GM03348 (cell line): ENCODE measurements at regions not wholly inside any gene's neighbourhood (a gene's known extent, or its start where the extent isn't known, plus 50 kb on each side); places are given as distances from the start of the nearest gene placed in this dataset.
A peak's percentile ranks its signal among the peaks of the same experiment; 100 is the strongest.

Experiments used
- DNase-seq: peaks from one replicate; pipeline ENCODE4 v3.0.0; 2012; ENCODE audit warnings: low spot score

- DNase-seq = peak; percentile 65
Measured at GRCh38 chr18:67232406-67232805, 284.1 kb downstream of the DSEL start.

- DNase-seq = no peak
Measured at GRCh38 chr18:67222887-67223286, 293.6 kb downstream of the DSEL start.

GRCh38 chr18:67219821-67220220 lies 296.7 kb downstream of the DSEL start:
- DNase-seq = no peak

- DNase-seq = no peak
Measured at GRCh38 chr18:67218556-67218955, 298.0 kb downstream of the DSEL start.

GRCh38 chr18:67217551-67218166 lies 298.9 kb downstream of the DSEL start:
- peak; percentile 67 for DNase-seq

GRCh38 chr18:67216846-67217245 lies 299.7 kb downstream of the DSEL start:
- peak; percentile 39 for DNase-seq

- DNase-seq = no peak
Measured at GRCh38 chr18:67215686-67216085, 300.8 kb downstream of the DSEL start.

GRCh38 chr18:67211646-67212045 lies 304.9 kb downstream of the DSEL start:
- DNase-seq = peak; percentile 10

GRCh38 chr18:67200665-67201064 lies 315.9 kb downstream of the DSEL start:
- DNase-seq = no peak

GRCh38 chr18:67199993-67200617 lies 316.4 kb downstream of the DSEL start:
- peak; percentile 50 for DNase-seq

GRCh38 chr18:67194886-67195285 lies 321.6 kb downstream of the DSEL start:
- no peak for DNase-seq

GRCh38 chr18:67192535-67192934 lies 324.0 kb downstream of the DSEL start:
- no peak for DNase-seq

- DNase-seq = no peak
Measured at GRCh38 chr18:67183398-67183797, 333.1 kb downstream of the DSEL start.

GRCh38 chr18:67179726-67180125 lies 336.8 kb downstream of the DSEL start:
- DNase-seq = no peak

- DNase-seq = no peak
Measured at GRCh38 chr18:67159662-67160061, 356.9 kb downstream of the DSEL start.

GRCh38 chr18:67154979-67155378 lies 361.5 kb downstream of the DSEL start:
- no peak for DNase-seq

GRCh38 chr18:67151366-67151765 lies 365.2 kb downstream of the DSEL start:
- DNase-seq = no peak

- no peak for DNase-seq
Measured at GRCh38 chr18:67145586-67146292, 370.8 kb downstream of the DSEL start.

GRCh38 chr18:67144329-67144728 lies 372.2 kb downstream of the DSEL start:
- DNase-seq = no peak

- no peak for DNase-seq
Measured at GRCh38 chr18:67143028-67143427, 373.5 kb downstream of the DSEL start.

GRCh38 chr18:67142604-67143003 lies 373.9 kb downstream of the DSEL start:
- no peak for DNase-seq

- no peak for DNase-seq
Measured at GRCh38 chr18:67140495-67140894, 376.0 kb downstream of the DSEL start.

- DNase-seq = no peak
Measured at GRCh38 chr18:67139899-67140298, 376.6 kb downstream of the DSEL start.
